ENCODE measurements at regions not wholly inside any gene's neighbourhood (a gene's known extent, or its start where the extent isn't known, plus 50 kb on each side); places are given as distances from the start of the nearest gene placed in this dataset.
A peak's percentile ranks its signal among the peaks of the same experiment; 100 is the strongest.
"Not testable (repeated sequence)": the region's sequence is repeated elsewhere in the genome, so short reads cannot be mapped to it uniquely, and the experiment has no call there.

DNA sequence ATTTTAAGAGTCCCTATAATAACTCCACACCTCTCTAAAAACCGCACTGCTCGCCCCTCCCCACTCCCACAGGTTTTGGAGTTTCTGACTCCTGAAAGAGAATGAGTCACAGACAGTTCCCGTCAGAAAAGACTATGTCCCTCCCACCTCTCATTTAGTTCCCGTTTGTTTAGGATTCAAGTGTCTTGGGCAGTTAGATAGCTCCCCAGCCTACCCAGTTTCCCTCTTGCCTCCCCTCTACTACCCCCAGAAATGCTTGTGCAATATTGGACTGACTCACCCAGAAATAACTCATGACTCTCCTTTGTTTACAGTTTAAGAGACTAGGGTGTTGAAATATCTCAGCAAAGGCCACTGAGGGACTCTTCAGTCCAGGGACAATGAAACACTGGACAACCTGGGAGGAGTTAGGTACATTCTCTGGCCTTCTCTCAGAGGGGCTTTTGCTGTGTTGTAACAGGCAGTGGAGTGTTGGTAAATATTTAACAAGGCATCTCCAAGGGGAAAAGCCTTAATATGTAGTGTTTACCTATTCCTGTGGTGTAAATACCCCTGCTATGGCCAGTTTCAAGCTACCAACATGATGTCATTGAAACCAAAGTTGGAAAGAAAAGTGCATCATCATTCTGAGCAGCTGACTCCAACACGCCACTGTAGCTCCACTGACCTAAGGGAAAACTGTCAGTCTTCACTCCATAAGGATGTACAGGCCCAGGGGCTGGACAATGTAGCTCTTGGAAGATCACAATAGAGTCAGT lies 96.1 kb upstream of the CHD2 start:
- peak; percentile 39 to 84 (median 58) for DNase-seq (ENCODE audit: low read depth in 4 of 4, low spot score in 1 of 4)

DNA sequence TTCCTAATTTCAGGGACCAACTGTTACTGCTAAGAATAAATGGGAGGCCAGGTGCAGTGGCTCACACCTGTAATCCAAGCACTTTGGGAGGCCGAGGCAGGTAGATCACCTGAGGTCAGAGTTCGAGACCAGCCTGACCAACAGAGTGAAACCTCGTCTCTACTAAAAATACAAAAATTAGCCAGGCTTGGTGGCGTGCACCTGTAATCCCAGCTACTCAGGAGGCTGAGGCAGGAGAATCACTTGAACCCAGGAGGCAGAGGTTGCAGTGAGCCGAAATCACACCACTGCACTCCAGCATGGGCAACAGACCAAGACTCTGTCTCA lies 95.6 kb upstream of the CHD2 start:
- DNase-seq (ENCODE audit: low read depth in 4 of 4, low spot score in 1 of 4): not testable (repeated sequence)

DNA sequence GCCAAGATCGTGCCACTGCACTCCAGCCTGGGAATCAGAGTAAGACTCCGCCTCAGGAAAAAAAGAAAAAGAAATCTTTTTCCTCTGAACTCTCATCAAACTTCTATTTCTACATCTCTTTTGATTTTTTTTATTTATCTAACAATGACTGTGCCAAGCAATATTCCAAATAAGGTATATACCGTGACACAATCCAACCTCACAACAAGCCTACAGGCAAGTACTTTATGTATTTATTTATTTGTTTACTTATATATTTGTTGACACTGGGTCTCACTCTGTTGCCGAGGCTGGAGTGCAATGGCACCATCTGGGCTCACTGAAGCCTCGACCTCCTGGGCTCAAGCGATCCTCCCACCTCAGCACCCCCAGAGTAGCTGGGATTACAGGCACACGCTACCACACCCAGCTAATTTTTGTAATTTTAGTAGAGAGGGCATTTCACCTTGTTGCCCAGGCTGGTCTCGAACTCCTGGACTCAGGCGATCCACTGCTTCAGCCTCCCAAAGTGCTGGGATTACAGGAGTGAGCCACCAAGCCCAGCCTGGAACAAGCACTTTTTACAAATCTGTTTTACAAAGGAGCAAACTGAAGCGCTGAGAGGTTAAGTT lies 94.9 kb upstream of the CHD2 start:
- DNase-seq (ENCODE audit: low read depth in 4 of 4, low spot score in 1 of 4): no peak

DNA sequence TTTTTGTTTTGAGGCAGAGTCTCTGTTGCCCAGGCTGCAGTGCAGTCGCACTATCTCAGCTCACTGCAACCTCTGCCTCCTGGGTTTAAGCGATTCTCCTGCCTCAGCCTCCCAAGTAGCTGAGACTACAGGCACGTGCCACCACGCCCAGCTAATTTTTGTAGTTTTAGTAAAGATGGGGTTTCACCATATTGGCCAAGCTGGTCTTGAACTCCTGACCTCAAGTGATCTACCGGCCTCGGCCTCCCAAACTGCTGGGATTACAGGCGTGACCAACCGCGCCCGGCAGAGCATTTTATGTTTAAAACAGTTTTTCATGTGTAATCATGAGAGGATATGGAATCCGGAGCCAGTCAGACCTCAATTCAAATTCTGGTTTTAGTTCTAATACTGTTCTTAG lies 94.0 kb upstream of the CHD2 start:
- DNase-seq (ENCODE audit: low read depth in 4 of 4, low spot score in 1 of 4): not testable (repeated sequence)

DNA sequence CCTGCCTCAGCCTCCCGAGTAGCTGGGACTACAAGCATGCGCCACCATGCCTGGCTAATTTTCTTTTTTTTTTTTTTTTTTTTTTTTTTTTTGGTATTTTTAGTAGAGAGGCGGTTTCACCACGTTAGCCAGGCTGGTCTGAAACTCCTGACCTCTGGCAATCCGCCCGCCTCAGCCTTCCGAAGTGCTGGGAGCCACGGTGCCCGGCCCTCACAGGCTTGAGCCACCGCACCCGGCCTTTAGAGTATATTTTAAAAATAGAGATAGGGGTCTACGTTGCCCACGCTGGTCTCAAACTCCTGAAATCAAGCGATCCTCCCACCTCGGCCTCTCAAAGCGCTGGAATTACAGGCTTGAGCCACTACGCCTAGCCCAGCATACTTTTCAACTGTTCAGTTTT lies 93.4 kb upstream of the CHD2 start:
- DNase-seq (ENCODE audit: low read depth in 4 of 4, low spot score in 1 of 4): no peak

DNA sequence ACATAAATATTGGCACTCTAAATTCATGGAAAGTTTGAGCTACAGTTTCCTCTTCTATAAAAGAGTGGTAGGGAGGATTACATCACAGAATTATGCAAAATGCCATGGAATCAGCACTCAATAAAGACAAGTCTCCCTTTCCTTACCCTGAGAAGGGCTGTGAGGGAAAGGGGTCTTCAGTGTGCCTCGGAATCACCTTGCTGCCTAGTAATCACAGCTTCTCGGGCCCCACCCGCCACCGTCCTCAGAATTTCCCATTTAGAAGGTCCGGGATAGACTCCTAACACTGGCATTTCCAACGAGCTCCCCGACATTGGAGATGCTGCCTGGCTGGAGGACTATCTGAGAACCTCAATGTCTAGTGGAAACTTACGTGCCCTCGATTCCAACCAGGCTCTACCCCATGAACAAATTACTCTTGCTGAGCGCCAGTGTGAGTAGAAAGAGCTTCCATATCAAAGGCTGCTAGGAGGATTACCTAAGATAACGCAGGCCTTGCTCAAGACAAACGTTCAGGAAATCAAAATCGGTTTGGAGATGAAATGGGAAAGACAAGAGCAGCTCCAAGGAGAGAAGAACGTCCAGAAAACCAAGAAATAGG lies 92.1 kb upstream of the CHD2 start:
- no peak for DNase-seq (ENCODE audit: low read depth in 4 of 4, low spot score in 1 of 4)

DNA sequence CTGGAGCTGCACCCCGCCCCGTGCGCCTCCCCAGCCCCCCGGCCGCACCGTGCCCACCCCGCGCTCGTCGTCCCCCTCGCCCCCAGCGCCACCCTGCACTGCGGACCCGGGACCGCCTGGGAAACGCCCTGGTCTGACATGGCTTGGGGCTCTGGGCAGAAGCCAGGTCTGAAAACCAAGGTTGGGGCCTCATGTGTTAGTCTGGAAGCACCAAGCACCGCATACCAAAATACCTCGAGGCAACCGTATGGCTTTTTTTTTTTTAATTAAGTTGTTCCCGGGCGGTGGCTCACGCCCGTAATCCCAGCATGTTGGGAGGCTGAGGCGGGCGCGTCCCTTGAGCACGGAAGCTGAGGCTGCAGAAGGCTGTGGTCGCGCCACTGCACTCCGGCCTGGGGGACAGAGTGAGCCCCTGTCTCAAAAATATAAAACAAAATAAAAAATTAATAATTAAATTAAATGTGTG lies 91.5 kb upstream of the CHD2 start:
- peak in 1 of 4 experiments; percentile 20 for DNase-seq (ENCODE audit: low read depth in 4 of 4, low spot score in 1 of 4)

DNA sequence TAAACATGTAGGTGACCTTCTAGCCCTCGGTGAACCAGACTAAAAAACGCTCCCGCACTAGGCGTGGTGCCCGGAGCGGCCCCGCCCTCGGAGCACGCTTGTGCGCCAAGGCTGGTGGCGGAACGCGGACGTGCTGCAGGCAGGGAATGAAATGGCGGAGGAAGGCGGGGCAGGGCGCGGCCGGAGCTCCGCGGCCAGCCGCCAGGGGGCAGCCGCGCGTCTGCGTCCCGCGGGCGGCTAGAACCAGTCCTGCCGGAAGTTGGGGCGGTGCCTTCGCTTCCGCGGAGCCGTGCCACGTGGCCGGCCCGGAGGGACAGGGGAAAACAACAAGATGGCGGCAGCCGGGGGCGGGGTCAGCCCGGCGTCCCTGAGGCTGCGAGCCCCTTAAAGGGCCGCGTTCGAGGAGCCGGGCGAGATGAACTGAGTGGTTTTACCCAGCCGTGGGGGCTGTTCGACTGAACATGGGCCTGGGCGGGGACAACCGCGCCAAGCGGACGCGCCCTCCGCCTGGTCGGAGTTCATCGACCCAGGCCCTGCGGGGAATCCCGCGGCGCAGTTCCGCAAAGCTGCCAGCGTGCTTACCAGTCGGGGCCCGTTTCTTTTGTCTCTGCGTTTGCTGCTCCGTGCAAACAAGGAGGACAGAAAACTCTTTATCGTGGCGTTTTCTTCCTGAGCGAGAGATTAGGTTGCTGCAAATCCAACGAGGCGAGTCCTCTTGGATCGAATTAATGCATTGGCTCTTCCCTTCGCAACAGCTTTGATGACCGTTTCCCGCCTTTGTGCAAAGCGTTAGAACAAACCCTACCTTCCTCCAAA lies 90.9 kb upstream of the CHD2 start:
- DNase-seq (ENCODE audit: low read depth in 4 of 4, low spot score in 1 of 4): peak; percentile 91 to 98 (median 96)

DNA sequence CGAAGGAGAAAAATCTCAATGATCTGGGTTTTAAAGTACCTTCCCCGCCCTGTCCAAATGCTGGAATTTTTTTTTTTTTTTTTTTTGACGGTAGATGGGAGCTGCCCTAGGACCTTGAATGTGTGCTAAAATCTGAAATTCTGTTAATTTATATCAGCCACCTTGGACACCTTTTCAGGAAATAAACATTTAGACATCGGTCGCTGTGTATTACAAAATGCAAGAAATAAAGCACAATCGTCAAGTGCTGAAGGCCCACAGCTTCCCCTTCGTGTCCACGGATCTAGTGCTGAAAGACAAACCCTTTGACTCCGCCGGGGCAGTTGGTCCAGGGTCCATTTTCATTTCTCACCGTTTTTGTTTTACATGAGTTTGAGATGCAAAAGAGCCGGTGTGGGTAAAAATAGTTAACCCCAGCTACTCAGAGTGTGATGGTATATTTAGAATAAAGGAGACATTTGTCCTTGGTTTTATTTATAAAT lies 90.2 kb upstream of the CHD2 start:
- no peak for DNase-seq (ENCODE audit: low read depth in 4 of 4, low spot score in 1 of 4)

DNA sequence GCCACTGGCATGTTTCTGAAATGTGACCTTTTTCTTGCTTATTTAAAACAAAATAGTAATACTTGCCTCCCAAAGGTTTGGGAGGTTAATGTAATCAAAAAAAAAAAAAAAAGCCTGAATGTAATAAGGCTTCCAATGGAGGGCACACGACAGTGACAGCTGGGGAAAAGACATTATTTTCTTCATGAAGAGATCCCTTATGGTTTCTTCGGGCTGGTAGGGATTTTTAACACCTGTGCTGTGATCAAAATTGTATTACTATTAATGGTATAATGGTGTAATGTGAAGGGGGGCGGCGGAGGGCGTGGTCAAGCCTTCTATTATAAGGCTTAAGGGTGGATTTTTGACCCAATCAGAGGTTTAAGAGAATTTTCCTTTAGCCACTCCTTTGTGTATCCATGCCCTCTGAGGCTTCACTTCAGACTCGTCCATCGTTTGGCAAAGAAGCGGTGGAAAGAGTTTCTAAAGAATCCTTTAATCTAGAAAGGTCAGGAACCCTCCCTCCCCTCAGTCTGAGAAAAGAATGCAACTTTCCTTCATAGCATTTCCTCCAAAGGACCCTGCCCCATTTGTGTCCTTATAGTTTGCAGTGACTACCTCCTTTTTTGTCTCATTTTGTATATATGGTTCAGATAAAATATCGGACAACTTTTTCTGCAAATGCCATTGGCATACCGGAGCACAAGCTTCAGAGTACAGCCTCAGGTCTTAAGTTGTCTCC lies 89.5 kb upstream of the CHD2 start:
- DNase-seq (ENCODE audit: low read depth in 4 of 4, low spot score in 1 of 4): peak in 2 of 4 experiments; percentile 22 to 42

DNA sequence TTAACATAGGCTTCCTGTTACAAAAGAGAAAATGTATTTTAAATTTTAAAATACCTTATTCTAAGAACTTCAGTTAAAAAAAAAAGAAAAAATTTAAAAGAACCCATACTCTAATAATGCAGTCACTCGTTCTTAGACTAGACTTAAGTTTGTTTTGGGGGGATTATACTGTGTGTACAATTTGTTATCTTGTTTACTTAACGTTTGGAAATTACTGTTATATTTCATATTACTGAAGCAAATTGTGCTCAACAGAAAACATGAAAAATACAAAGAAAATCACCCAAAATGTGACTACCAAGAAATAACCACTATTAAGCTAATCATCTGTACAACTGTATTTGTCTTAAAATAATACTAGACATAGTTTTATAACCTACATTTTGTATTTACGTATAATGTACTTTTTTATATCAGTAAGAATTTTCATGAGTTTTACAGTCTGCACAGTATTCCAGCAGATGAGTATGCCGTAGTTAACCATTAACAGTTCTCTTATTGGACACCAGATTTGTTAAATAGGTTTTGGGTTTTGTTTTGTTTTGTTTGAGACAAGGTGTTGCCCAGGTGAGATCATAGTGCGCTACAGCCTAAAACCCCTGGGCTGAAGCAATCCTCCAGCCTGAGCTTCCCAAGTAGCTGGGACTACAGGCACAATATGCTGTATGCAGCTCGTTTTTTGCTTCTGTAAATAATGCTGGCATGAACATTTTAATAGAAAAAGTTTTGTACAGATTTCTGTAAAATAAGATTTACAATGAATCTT lies 88.8 kb upstream of the CHD2 start:
- no peak for DNase-seq (ENCODE audit: low read depth in 4 of 4, low spot score in 1 of 4)

DNA sequence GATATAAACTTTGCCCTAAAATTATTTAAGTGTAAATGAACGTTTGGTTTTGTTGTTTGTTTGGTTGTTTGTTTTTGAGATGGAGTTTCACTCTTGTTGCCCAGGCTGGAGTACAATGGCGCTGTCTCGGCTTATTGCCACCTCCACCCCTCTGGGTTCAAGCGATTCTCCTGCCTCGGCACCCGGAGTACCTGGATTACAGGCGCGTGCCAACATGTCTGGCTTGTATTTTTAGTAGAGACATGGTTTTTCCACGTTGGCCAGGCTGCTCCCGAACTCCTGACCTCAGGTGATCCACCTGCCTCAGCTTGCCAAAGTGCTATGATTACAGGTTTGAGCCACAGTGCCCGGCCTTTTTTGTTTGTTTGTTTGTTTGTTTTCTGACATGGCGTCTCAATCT lies 87.9 kb upstream of the CHD2 start:
- DNase-seq (ENCODE audit: low read depth in 4 of 4, low spot score in 1 of 4): no peak

DNA sequence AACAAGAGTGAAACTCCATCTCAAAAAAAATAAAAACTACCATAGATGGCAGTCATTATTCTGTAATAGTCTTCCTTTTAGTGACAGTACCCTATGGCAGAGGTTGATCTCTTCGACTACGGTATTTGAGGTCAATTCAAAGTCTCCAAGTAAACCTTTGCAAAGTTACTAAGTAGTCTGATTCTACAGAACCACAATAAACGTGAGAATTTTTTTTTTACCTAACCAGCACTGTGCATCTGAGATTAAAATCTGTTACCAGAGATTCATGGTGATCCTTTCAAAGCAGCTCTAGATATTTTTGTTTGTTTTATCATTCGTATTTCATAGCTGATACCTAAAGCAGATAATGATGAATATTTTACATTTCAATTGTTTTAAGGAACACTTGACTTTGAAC lies 86.6 kb upstream of the CHD2 start:
- no peak for DNase-seq (ENCODE audit: low read depth in 4 of 4, low spot score in 1 of 4)

DNA sequence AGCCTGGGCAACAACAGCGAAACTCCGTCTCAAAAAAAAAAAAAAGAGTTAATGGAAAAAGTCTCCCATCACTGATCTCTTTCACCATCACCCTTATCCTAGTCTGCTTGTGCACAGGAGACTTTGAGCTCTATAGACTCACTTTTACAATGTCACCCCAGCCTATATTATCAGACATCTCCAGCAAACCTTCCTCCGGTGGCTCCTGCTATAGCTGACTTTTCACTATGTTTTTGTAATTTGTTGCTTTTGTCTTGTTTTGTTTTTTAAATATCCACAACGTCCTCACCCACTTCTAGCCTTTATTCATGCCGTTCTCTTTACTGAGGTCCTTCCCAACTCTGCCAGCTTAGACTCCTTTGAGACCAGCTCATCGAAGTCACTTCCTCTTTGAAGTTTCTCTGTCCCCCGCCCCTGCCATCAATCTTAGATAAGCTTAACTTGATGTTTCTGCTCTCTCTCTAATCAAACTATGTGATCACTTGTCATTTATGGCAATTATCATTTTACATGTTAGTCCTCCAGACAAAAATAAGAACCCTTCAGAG lies 82.7 kb upstream of the CHD2 start:
- DNase-seq (ENCODE audit: low read depth in 4 of 4, low spot score in 1 of 4): no peak

DNA sequence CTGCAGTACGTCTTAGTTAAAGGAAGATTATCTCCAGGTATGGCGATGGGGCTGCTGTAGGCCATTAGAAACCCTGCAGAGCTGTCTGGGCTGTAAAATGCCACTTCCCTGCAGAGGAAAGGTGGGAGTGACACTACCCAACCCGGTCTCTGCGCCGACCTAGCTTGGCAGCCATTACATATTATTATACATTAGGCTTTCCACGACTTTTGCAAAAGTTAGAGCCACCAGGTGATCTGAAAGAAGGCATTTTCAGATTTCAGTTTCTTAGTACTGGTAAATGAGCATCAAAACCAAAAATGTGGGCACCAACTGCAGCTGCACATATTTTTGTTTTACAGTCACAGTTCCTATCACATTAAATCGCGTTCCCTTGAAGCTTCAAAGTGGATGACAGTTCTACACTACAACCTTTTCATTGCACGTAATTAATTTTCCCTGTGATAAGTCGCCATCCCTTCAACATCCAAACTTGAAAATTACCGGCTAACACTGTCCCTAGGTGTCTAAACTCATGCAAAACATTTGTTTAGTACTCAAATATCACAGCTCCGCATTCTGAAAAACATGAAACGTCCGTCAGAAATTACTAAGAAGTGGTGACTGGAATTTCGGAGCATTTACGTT lies 81.4 kb upstream of the CHD2 start:
- DNase-seq (ENCODE audit: low read depth in 4 of 4, low spot score in 1 of 4): no peak

DNA sequence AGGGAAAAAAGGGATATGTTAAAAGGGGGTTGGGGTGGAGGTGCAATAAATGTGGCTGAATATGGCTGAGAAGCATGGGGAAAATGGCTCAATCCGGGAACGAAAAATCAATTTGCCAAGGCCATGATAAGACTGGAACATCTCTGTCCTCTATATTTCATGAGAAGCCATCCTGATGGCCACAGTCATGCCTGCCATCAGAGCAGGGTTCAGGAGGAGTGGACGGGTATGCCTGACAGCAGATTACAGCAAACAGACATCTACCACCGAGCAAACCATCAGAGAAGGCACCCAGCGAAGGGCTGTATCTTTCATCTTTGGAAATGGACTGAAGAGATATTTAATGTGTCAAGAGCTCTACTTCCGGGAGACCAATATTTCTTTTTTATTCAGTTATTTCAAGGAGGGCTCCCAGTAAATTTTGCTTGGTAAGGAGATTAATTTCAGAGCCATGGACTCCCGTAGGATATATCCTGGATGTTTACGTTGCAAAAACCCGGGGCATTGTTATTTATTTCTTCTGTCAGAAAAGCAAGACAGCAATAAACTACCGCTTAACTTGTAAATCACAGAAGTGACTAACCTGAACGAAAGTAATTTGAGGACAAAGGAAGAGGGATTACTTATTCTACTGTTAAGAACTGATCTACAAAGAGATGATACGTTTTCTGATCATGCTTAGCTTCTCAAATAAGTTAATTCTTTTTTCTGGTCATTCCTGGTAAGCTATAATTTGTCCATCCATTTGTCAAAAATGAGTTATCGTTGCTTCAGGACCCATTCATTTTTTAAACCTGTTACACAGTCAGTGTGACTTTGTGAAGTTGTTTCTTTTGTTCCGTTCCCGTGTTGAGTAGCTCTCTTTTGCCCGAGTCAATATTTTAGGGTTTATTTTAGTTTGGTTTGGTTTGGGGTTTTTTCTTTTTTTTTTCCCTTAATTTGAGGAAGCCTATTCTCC lies 80.6 kb upstream of the CHD2 start:
- no peak for DNase-seq (ENCODE audit: low read depth in 4 of 4, low spot score in 1 of 4)

DNA sequence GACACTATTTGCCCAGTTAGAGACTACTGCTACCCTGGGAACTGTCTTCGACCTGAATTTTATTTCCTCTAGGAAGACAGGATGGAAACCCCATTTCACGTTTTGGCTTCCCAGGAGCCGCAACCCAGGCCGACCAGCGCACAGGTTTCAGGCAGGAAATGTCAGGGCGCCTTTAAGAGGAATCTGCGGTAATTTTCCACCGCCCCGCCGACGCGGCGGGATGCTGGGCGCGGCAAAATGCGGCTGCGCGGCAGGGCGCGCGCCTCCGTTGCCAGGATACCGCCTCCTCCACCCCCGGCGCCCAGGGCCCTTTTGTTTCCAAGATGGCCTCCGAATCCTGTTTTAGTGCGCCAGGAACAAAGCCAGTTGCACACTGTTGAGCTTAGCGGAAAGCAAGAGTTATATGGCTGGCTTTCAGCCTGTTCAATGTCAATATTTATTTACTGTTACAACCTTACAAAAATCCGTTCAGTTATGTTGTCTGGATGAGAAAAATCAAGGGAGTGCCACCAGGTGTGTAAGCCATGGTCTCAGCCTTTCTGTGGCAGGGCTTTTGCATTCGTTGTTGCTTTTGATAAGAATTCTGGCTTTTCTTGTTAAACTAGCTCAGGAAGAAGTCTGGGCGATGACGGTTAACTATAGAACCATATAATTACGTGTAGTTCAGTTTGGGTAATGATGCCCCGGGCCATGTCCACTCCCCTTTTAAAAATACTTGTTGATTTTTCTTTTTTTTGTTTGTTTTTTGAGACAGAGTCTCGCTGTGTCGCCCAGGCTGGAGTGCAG lies 79.7 kb upstream of the CHD2 start:
- peak; percentile 64 to 85 (median 72) for DNase-seq (ENCODE audit: low read depth in 4 of 4, low spot score in 1 of 4)
